HG02981 (cell line): ENCODE measurements at regions not wholly inside any gene's neighbourhood (a gene's known extent, or its start where the extent isn't known, plus 50 kb on each side); places are given as distances from the start of the nearest gene placed in this dataset.

Source experiments
- ATAC-seq: cut with Tn5 transposase; IDR thresholded peaks from one replicate; pipeline ENCODE4 v1.9.1; 2021; ENCODE audit warnings: mild to moderate bottlenecking, moderate library complexity; ENCODE audit not compliant: unreplicated experiment

DNA sequence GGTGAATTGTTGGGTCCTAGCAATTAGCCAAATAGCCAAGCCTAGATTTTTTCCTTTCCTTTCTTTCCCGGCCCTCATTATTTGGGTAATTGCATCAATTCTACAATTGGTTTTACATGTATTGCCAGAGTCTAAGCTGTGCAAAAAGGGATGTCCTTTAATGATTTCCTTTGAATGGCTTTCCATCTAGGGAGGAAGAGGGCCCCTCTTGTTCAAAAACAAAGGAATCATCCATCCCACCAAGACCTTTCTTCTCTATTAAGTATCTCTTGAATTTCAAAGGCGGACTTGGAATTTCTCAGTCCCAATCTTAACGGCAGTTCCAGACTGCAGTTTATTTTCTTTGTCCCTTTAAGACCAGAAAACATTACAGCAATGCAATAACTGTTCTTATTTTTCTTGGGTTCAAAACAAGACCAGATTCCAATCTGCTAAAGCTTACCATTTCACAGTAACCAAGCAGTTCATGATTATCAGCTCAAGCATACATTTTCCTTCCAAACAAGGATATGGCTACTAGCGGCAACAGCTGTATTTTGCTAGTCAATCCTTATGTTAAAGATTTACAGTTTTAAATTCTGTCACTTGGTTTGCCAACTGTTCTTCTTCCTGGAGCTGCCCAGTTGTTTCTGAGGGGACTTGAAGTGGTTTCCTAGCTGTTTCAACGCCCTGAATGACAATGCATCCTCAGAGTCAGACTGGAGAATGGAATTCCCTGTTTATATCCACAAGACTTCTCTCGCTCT lies 91.4 kb upstream of the LRIG1 start:
- ATAC-seq, result no peak

DNA sequence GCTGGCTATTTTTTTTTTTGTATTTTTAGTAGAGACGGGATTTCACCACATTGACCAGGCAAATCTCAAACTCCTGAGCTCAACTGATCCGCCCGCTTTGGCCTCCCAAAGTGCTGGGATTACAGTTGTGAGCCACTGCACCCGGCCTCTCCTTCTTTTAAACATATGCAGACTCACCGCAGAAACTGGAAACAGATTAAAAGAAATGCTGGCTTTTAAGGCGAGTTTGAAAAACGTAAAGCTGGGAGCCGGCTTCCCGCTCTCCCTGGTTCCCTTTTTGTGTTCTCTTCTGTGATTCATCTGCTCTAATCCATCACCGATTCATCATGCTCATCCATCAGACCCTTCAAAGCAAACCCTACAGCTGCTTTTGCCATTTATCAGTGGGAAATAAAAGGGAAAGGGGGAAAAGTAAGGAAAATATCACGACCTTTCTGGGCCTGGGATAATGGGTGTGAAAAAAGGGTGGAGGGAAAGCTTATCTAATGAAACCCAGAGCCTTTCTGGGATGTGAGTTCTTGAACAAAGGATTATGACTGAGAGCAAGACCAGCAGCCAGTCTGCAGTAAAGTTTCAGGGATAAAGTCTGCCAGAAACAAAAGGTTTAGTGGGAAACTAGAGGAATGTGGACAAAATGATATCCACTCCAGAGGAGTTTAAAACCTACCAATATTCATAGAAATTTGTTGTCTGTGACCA lies 92.3 kb upstream of the LRIG1 start:
- no peak for ATAC-seq

DNA sequence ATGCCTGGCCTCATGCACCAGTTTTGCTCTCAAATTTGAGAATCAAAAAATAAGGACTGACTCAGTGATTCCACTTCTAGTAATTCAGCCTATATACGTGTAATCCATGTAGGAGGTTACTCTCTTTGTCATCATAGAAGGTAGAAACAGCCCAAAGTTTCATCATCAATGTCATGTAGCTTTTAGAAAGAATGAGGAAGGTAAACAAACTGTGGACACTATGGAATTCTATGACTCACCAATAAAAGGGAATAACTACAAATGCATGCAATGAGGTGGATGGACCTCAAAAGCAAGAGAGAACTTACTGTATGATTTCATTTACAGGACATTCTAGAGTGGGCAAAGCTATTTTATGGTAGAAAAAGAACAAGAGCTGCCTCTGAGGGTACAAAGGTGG lies 93.2 kb upstream of the LRIG1 start:
- no peak for ATAC-seq

DNA sequence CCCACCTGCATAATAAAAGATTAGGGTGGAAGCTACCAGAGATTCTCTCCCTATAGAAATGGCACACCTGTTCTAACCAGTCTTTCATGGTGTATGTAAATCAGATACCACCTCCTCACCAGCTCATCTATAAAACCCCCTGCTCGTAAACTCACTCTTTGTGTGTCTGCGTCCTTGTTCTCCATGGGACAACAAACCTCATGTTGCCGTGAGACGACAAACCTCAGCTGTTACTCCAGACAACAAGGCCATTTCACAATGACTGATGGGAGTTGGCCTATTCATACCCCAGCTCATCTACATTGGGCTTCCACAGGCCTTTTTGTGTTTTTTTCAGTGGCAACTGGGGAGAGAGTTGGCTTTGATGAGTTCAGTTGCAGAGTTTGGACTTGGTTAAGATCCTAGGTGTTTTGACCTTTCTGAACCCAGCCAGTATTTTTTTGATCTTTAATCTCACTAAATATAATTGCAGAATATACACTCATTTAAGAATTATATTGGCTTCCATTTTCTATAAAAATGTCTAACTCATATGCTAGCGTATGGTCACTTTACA lies 96.6 kb upstream of the LRIG1 start:
- ATAC-seq, result no peak

DNA sequence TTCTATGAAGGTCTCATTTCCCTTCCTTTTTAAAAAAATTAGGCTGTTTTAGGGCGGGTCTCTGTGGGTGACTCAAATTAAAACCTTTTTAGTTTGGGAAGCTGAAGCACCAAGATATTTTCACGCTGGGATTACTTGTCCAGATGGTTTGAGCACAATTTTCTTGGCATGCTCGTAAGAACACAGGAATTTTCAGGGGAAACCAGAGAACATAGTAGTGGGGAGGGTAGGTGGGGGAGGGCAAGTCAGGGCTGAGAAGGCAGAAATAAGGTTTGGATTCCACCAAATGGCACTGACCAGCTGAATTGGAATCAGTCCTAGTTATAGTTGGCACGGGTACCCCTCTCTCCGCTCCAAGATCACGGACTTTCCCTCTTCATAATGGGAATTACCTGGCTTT lies 97.3 kb upstream of the LRIG1 start:
- ATAC-seq, result no peak

DNA sequence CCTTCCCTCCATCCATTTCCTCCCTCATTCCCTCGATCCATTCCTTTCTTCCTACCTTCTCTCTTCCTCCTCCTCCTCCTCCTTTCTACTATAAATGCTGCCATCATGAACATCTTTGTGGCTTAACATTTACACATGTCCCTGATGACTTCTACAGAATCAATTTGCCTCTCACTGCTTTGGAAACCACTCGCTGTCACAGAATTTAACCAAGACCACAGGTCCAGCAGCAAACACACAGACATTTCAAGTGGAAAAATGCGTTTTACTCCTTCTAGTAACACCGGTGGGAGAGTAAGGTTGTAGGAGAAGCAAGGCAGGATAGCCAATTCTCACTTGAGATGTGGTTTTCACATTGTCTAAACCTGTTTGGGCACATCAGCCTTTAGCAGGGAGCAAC lies 101.4 kb upstream of the LRIG1 start:
- ATAC-seq, result no peak

DNA sequence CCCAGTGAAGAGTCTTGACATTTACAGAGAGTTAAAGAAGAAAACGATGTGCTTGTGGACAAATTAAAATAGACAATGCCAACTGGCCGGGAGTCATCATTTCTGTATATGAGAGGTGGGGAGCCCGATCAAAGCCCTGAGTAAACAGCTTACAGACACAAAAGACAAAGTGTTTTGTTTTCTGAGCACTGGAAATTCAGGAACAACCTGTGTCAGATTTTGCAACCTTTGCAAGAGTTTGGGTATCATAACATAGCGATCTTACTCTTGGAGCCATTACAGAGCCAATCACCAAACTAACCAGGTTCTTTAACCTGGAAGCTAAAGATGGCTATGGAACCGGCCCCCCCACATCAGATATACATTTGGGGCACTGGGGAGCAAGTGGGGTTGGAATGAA lies 101.9 kb upstream of the LRIG1 start:
- ATAC-seq, result no peak

DNA sequence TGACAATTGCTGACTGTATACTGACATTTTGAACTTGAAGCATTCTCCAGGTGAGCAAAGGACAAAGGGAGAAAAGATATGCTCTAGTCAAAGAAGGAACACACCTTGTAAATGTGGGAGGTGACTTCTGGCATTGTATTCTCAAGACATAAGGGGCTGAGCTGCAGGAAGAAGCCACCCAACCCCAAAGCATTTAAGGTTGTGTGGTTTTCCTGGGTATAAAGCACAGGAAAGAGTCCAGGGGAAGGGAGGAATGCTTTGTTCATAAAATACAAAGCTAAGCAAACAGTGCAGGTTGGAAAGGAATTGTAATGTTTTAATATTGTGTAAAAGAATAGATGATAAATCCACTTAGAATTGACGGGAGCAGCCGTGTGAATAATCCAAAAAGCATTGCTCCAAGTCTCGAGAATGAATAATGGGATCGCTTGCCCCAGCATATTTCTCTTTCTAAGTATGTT lies 102.4 kb upstream of the LRIG1 start:
- ATAC-seq, result no peak

DNA sequence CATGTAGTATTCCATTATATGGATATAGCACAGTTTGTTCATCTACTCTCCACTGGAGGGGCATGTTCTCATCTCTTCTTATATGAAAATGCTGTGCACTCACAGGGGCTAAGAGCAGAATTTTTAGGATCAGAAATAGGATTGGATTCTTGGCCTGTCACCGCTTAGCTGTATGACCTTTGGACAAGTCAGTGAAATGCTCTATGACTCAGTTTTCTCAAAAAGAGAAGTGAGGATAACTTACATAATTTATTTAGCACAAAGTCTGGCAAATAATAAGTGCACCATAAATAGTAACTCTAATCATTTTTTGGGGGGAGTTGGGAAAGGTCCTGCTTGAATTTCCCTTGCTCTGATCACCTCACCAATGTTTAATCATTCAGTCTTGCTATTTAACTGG lies 103.7 kb upstream of the LRIG1 start:
- ATAC-seq, result no peak

DNA sequence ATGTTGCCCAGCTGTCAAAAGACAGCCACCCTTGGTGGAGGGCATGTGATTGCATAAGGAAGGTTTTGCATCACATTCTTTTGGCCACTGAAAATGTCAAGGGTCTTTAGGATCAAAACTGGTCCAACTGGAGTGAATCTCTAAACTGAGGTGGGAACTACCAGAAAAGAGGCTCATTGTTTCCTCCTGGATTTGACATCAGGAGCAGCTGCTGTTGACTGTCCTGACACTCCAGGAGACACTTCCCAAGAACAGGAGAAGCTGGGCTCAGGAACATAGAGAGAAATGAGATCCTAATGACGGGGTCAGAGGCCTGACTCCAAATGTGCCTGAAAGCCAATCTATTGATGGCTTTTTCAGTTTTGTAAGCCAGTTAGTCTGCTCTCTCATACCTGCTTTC lies 105.3 kb upstream of the LRIG1 start:
- ATAC-seq, result no peak

DNA sequence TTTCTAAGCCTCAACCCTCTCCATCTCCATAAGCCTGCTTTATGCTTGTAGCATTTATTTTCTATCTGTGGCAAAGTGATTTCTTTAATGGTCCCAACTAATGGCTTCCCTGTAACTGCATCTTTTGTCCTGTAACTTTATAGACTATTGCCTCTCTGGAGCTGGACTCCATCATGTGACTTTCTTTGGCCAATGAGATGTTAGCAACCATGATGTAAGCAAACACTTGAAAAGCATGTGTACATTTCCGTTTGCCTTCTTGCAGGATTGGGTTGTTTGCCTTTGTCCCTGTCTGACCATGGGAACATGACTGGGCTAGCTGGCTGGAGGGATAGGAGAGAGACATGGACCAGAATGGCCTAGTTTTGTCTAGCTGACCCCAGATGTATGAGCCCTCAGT lies 106.0 kb upstream of the LRIG1 start:
- no peak for ATAC-seq

DNA sequence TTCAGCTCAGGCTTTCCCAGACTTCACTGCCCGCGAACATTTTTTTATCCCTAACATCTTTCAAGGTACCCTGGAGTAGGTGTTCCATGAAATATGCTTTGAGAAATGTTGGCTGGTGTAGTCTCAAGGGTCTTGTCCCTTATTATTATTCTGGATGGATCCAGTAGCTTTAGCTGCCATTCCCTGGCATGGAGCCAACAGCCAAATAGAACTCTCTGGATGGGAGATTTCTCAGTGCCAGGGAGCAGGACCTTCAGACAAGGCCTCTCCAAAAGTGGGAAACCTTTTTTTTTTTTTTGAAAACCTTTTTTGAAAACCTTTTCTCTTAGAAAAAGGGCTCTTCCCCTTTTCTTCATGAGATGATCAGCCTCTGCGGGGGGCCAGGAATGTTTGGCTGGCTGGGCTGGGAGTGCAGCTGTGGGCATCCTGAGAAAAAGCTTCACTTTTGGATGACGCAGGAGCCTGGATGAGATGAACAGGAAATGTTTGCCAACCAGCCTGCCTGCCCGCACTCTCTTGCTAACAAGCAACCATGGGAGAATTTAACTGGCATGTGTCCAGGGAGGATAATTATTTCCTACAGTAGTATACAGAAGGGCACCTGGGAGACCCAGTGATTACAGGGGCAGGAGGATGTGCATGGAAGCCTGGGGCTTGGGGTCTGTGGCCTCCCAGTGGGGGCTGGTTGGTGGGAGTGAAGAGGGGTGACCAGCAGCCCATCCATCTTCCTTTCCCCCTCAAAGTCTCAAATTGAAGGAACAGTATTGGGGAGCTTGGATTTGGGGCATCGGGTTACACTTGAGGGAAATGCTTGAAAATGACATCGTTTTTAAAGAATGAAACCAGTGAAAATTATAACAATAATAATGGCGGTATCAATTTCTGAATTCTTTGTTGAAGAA lies 109.1 kb upstream of the LRIG1 start:
- no peak for ATAC-seq

DNA sequence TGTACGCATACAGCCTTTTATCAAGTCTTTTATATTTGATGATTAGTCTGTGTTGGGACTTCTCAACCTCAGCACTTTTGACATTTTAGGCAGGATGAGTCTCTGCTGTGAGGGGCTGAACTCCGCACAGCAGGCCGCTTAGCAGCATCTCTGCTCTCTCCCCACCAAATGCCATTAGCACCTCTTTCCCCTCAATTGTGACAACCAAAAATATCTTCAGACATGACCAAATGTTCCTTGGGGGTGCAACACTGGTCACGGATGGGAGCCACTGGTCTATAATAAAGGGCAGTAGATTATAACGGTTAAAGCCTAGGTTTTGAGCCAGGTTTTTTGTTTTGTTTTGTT lies 109.7 kb upstream of the LRIG1 start:
- ATAC-seq, result no peak

DNA sequence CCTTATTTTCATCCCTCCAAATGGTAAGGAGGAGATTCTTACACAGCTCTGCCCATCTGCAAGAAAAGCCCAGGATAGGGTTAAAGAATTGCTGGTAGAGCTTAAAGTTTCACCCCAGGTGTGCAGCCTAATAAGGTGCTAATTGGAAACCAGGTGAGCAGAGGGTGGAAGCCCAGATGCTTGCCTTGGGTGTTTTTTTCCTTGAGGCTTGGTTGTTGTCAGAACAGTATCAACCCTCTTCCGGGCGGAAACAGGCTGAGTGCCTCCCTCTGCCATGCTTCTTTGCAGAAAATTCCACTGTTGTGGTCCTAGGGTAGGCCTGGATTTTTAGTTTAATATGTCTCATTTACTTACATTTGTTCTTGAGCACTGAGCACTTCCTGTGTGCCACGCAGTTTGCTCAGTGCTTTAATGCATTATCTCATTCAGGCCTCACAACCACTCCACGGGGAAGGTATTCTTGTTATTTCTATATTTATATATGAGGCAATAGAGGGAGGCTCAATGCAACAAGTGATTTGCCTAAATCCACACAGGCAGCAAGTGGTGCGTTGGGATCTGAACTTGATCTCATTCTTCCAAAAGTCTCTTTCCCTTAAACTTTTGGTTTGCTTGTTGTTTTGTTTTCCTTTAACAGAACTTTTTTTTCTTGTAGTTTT lies 115.0 kb upstream of the LRIG1 start:
- no peak for ATAC-seq

DNA sequence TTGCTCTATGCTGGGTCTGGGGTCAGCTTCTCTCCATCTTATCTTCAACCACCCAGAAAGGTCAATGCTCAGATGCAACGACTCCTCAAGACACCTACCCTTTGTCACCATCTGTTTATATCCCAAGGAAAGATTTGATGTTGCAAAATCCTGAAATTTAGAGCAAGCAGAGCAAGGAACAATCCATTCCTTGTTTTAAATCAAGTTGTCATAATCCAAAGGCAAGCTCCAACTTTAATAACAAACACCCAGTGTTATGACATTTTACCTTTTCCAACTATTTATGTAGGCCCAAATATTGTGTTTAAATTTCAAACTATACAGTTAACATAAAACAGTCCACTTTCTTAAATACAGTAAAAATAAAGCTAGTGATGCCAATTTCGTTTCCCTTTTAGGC lies 116.5 kb upstream of the LRIG1 start:
- ATAC-seq, result no peak

DNA sequence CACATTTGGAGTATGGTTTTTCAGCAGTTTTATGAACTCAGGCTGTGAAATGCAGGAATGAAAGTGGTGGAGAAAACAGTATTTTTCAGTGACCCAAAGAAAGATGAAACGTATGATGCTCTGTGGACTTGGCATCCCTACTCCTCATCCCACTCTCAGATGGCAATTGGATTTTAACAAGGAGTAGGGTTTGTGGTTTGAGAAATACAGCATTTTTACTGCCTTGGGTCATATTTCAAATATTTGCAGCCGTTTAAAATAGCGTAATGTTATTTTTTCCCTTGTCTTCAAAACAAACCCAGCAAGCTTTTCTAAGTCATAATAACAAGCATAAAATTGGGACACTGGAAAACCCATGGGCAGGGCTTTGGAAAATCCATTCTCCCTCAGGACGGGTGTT lies 117.2 kb upstream of the LRIG1 start:
- ATAC-seq, result no peak

DNA sequence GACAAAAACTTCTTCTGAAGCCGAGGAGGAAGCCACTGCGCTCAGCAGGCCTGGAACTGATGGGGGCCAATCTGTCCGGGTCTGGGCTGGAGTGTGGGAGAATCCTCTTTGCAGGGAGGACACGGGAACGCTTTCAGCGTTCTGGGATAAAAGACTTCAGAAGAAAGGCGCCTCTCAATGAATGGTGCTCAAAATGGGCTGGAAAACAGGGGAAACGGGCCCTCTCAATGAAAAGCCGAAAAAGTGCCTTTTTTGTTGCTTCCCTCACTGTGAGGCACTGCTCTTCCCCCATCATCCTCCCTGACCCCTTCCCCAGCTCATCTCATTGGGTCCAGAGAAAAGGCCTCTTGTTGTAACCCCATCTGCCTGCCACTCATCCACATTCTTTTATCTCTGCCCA lies 119.5 kb upstream of the LRIG1 start:
- ATAC-seq, result no peak

DNA sequence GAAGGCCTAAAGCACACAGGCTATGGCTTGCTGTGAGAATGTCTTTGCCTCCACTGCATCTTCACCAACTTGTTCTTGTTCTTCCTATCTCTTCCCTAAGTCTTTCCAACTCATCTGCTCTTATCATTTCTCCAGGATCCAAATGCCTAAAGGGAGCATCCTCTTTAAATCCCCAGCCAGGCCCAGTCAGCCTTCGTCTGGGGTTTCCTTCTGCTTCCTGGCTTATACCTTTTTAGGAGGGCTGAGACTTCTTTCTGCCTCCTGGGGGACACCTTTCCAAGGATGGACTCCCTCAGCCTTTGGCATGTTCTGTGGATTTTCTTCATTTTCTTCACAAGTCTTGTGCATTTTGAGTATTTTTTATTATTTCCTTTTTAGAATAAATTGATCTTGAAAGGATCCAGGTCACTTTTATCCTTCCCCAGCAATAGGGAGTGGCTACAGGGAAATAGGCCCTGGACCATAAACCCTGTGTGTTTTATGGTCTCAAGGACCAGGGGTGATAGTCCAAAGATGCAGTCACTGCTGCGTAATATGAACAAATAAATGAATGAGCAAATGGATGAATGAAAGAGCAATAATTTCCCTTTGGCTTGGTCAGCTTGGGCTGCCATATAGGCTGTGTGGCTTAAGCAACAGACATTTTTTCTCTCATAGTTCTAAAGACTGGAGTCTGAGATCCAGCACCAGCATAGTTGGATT lies 122.1 kb upstream of the LRIG1 start:
- no peak for ATAC-seq

DNA sequence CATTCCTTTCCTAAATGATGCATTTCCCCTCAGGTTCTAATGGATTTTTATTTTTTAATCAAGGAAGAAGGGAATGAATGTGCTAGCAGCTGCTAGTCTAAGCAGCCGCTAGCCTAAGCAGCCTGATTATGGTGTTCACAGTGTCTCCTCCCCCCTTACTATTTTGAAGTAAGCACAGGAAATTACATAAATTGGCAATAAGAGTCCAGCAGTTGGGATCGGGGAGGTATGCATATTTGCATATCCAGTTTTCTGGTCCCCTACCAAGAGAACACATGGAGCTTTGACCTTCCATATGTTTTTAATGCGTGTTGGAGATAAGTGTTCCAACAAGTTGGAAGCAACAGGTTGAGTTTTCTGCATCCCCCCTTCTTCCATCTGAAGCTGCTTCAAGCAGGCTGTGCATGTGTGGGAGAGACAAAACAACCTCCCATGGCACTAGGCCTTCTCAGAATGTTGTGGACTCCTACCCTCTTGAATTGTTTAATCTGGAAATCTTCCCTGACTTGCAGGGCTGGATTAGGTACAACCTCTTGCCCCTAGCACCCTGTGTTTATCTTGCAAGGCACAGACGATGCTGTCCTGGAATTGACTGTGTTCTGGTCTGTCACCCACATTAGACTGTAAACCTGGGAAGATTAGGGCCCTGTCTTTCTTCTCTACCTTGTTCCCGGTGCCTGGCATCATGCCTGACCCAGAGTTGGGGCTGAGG lies 124.8 kb upstream of the LRIG1 start:
- no peak for ATAC-seq
